ENCODE measurements at regions not wholly inside any gene's neighbourhood (a gene's known extent, or its start where the extent isn't known, plus 50 kb on each side); places are given as distances from the start of the nearest gene placed in this dataset.

DNA sequence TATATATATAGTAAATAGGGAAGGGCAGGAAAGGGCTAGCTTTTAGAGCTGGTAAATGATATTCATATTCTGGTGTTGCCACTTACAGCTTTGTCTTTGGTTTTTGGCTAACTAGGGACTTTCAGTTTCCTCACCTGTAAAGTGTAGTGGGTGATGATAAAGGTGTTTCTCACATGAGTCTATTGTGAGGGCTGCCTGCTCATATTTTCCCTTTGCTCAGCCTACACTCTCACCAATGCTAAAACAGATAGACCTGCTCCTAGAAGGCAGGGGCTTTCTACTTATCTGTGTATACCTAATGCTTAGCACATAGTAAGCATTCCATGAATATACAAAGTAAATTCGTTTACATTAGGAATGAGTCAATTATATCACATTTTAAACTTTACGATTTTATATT is 137.2 kb upstream of the HS3ST1 start:
- H3K27ac ChIP-seq (ENCODE audit: control insufficient read depth, insufficient read depth, low read length), result no peak overlapping the region
- dilution Hi-C loops (cut with MboI; ENCODE audit: extremely low pct_ligation_motif_present, low sequenced_read_pairs), result no loop called here
- no peaks in the 10 kb centered on the region for H4K20me1 ChIP-seq (ENCODE audit: control insufficient read depth, extremely low read depth, insufficient read depth, low read length)
- no peaks in the 10 kb centered on the region for H3K9me1 ChIP-seq (ENCODE audit: control insufficient read depth, extremely low read depth, insufficient read depth, low read length)
- H2AFZ ChIP-seq (ENCODE audit: control insufficient read depth, low read length), result no peak overlapping the region
- H3K9ac ChIP-seq (ENCODE audit: control insufficient read depth, extremely low read depth, insufficient read depth, low read length), result no peak overlapping the region
- H3K4me3 ChIP-seq (ENCODE audit: control insufficient read depth in 2 of 3, extremely low read depth in 1 of 3, insufficient read depth in 2 of 3, low read depth in 1 of 3, low read length in 3 of 3), result no peak overlapping the region
- no peak overlapping the region for H3K4me2 ChIP-seq (ENCODE audit: control insufficient read depth, extremely low read depth, insufficient read depth, low read depth, low read length)
- TF ChIP-seq, protein P1, sequence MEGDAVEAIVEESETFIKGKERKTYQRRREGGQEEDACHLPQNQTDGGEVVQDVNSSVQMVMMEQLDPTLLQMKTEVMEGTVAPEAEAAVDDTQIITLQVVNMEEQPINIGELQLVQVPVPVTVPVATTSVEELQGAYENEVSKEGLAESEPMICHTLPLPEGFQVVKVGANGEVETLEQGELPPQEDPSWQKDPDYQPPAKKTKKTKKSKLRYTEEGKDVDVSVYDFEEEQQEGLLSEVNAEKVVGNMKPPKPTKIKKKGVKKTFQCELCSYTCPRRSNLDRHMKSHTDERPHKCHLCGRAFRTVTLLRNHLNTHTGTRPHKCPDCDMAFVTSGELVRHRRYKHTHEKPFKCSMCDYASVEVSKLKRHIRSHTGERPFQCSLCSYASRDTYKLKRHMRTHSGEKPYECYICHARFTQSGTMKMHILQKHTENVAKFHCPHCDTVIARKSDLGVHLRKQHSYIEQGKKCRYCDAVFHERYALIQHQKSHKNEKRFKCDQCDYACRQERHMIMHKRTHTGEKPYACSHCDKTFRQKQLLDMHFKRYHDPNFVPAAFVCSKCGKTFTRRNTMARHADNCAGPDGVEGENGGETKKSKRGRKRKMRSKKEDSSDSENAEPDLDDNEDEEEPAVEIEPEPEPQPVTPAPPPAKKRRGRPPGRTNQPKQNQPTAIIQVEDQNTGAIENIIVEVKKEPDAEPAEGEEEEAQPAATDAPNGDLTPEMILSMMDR (optimal IDR thresholded peaks at IDR 0.05 in 1 of 3, IDR thresholded peaks at IDR 0.05 in 1 of 3, conservative IDR thresholded peaks at IDR 0.05 in 1 of 3; ENCODE audit: extremely low read depth in 1 of 3, insufficient read depth in 2 of 3, low read length in 3 of 3), result no peak
- TF ChIP-seq EZH2 (IDR thresholded peaks at IDR 0.05; ENCODE audit: low read length), result no peak
- no peak for DNase-seq (ENCODE audit: low read depth, low spot score)
- no peak for FAIRE-seq
- no peaks in the 10 kb centered on the region for H3K4me1 ChIP-seq (ENCODE audit: control insufficient read depth, extremely low read depth, insufficient read depth, low read length)
- no peaks in the 10 kb centered on the region for H3K36me3 ChIP-seq (ENCODE audit: control insufficient read depth in 2 of 2, extremely low read depth in 1 of 2, insufficient read depth in 2 of 2, low read length in 2 of 2)
- no peaks in the 10 kb centered on the region for H3K9me3 ChIP-seq (ENCODE audit: control insufficient read depth, low read depth, low read length)
- H3K27me3 ChIP-seq (ENCODE audit: control insufficient read depth, extremely low read depth, insufficient read depth, low read length), result no peaks in the 10 kb centered on the region
- no peaks in the 10 kb centered on the region for H3K79me2 ChIP-seq (ENCODE audit: control insufficient read depth, insufficient read depth, low read length)

DNA sequence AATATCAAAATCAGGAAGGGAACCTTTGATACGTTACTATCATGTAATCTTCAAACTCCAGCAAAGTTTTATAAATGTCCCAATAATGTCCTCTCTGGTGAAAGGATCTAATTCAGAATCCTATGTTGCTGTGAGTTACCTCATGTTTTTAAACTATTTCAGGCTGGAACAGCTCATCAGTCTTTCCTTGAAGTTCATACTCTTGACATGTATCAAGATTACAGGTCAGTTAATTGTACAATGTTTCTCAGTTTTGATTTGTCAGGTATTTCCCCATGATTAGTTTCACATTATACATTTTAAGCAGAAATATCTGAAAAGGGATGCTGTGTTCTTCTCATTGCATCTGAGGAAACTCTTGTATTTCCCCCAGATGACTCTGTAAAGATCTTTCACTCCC is 136.5 kb upstream of the HS3ST1 start:
- Histone ChIP-seq H3K4me2 (ENCODE audit: control insufficient read depth, extremely low read depth, insufficient read depth, low read depth, low read length) (no peak overlapping the region), H2AFZ (ENCODE audit: control insufficient read depth, low read length) (no peak overlapping the region), H3K4me3 (ENCODE audit: control insufficient read depth in 2 of 3, extremely low read depth in 1 of 3, insufficient read depth in 2 of 3, low read depth in 1 of 3, low read length in 3 of 3) (no peak overlapping the region), H3K9me3 (ENCODE audit: control insufficient read depth, low read depth, low read length) (no peaks in the 10 kb centered on the region), H3K9ac (ENCODE audit: control insufficient read depth, extremely low read depth, insufficient read depth, low read length) (no peak overlapping the region), H3K27me3 (ENCODE audit: control insufficient read depth, extremely low read depth, insufficient read depth, low read length) (no peaks in the 10 kb centered on the region), H3K36me3 (ENCODE audit: control insufficient read depth in 2 of 2, extremely low read depth in 1 of 2, insufficient read depth in 2 of 2, low read length in 2 of 2) (no peaks in the 10 kb centered on the region), H3K27ac (ENCODE audit: control insufficient read depth, insufficient read depth, low read length) (no peak overlapping the region), H3K9me1 (ENCODE audit: control insufficient read depth, extremely low read depth, insufficient read depth, low read length) (no peaks in the 10 kb centered on the region), H3K79me2 (ENCODE audit: control insufficient read depth, insufficient read depth, low read length) (no peaks in the 10 kb centered on the region), H3K4me1 (ENCODE audit: control insufficient read depth, extremely low read depth, insufficient read depth, low read length) (no peaks in the 10 kb centered on the region), H4K20me1 (ENCODE audit: control insufficient read depth, extremely low read depth, insufficient read depth, low read length) (no peaks in the 10 kb centered on the region)
- FAIRE-seq (no peak), DNase-seq (ENCODE audit: low read depth, low spot score) (no peak)
- TF ChIP-seq EZH2 (IDR thresholded peaks at IDR 0.05; ENCODE audit: low read length), result no peak
- TF ChIP-seq, protein P1 (optimal IDR thresholded peaks at IDR 0.05 in 1 of 3, IDR thresholded peaks at IDR 0.05 in 1 of 3, conservative IDR thresholded peaks at IDR 0.05 in 1 of 3; ENCODE audit: extremely low read depth in 1 of 3, insufficient read depth in 2 of 3, low read length in 3 of 3), result no peak
- dilution Hi-C loops (cut with MboI; ENCODE audit: extremely low pct_ligation_motif_present, low sequenced_read_pairs), result no loop called here

Data from keratinocyte (primary cell).